HCT116 (cell line): ENCODE measurements at regions not wholly inside any gene's neighbourhood (a gene's known extent, or its start where the extent isn't known, plus 50 kb on each side); places are given as distances from the start of the nearest gene placed in this dataset.

Experiments
- ATAC-seq: fragments of 200-7000 bp; cut with Tn5 transposase; 2 replicates; pipeline ENCODE4 v1.9.1; 2020; ENCODE audit warnings: mild to moderate bottlenecking, moderate library complexity
- BruUV-seq: library from RNA; stranded (reverse); fragments of 400-500 nt; replicated peaks from 2 replicates; lab custom pipeline; 2021; lab: Mats Ljungman, UMichigan
- CTCF ChIA-PET: fragments of 300-600 bp; sonication (Branson Sonifier 250); formaldehyde crosslinking; loops from one replicate; lab custom pipeline; 2021; ENCODE audit warnings: antibody characterized with exemption; lab: Charles Lee
- POLR2A ChIA-PET: fragments of 300-600, 350-600 bp; sonication (Branson Sonifier 250); formaldehyde crosslinking; loops from one replicate; lab custom pipeline; 2021; ENCODE audit warnings: antibody characterized with exemption; lab: Charles Lee
- RAD21 ChIA-PET, 2 experiments: fragments of 300-600 bp; sonication (Branson Sonifier 250); formaldehyde crosslinking; loops; one replicate each; lab custom pipeline; 2023; ENCODE audit warnings: low total read pairs in 2 of 2; ENCODE audit not compliant: uncharacterized antibody in 2 of 2, unreplicated experiment in 2 of 2, low non-redundant PET in 1 of 2; lab: Charles Lee
- DNase-seq: peaks from one replicate; pipeline ENCODE4 v3.0.0-alpha.2; 2010; ENCODE audit warnings: low read depth, low spot score
- H2AFZ ChIP-seq: fragments of 200-600 bp; shearing (Covaris generic), sonication (generic); 2 replicates; pipeline ENCODE4 v1.6.1; 2017; ENCODE audit warnings: low read depth, mixed run types, mixed read lengths, antibody characterized with exemption, low read length; ENCODE audit not compliant: poor library complexity, severe bottlenecking
- H3K27ac ChIP-seq: 2 replicates; pipeline ENCODE4 v1.5.1; 2012; ENCODE audit warnings: low read depth, low read length
- H3K27me3 ChIP-seq: fragments of 200-600 bp; sonication (generic); 2 replicates; pipeline ENCODE4 v1.6.1; 2016; ENCODE audit warnings: mixed run types, low read length, mixed read lengths; ENCODE audit not compliant: insufficient read depth
- H3K36me3 ChIP-seq, 2 experiments: fragments of 200-500 bp in 1 of 2; fragments of 200-600 bp in 1 of 2; sonication (Bioruptor generic) in 1 of 2; sonication (generic) in 1 of 2; 2 replicates each; pipeline versions ENCODE4 v1.5.1 to v1.6.1; 2014 to 2016; ENCODE audit warnings: low read length in 2 of 2, inconsistent platforms in 1 of 2, mixed read lengths in 1 of 2, mixed run types in 1 of 2; ENCODE audit not compliant: insufficient read depth in 2 of 2, control insufficient read depth in 1 of 2
- H3K4me1 ChIP-seq, 2 experiments: fragments of 200-600 bp in 1 of 2; sonication (generic) in 1 of 2; 2 replicates each; pipeline versions ENCODE4 v1.5.1 to v1.6.1; 2012 to 2017; ENCODE audit warnings: low read length in 2 of 2, inconsistent platforms in 1 of 2, mild to moderate bottlenecking in 1 of 2, mixed read lengths in 1 of 2, mixed run types in 1 of 2, moderate library complexity in 1 of 2; ENCODE audit not compliant: insufficient read depth in 2 of 2, control insufficient read depth in 1 of 2
- H3K4me2 ChIP-seq: fragments of 200-600 bp; sonication (generic); 2 replicates; pipeline ENCODE4 v1.6.1; 2017; ENCODE audit warnings: mixed run types, low read length, mixed read lengths
- H3K4me3 ChIP-seq, 2 experiments: fragments of 200-600 bp in 1 of 2; sonication (generic) in 1 of 2; replicated peaks in 1 of 2; 2 replicates each; pipeline ENCODE4 v1.5.1; 2011 to 2016; ENCODE audit warnings: low read length in 2 of 2, control low read depth in 1 of 2, low read depth in 1 of 2, mild to moderate bottlenecking in 1 of 2, mixed read lengths in 1 of 2, mixed run types in 1 of 2
- H3K79me2 ChIP-seq: fragments of 200-600 bp; sonication (generic); 2 replicates; pipeline ENCODE4 v1.6.1; 2017; ENCODE audit warnings: mild to moderate bottlenecking, mixed run types, low read length, moderate library complexity, mixed read lengths; ENCODE audit not compliant: insufficient read depth
- H3K9ac ChIP-seq: fragments of 200-600 bp; sonication (generic); 2 replicates; pipeline ENCODE4 v1.6.1; 2016; ENCODE audit warnings: low read length, mixed read lengths
- H3K9me2 ChIP-seq: fragments of 200-600 bp; sonication (generic), shearing (Covaris generic); 2 replicates; pipeline ENCODE4 v1.6.1; 2017; ENCODE audit warnings: mixed run types, mild to moderate bottlenecking, moderate library complexity; ENCODE audit not compliant: insufficient read depth
- H3K9me3 ChIP-seq, 2 experiments: fragments of 200-500 bp in 1 of 2; fragments of 200-600 bp in 1 of 2; sonication (Bioruptor generic) in 1 of 2; sonication (generic) in 1 of 2; 2 replicates each; pipeline ENCODE4 v1.6.1; 2014 to 2017; ENCODE audit warnings: low read length in 2 of 2, mixed read lengths in 2 of 2, inconsistent platforms in 1 of 2, low read depth in 1 of 2, mild to moderate bottlenecking in 1 of 2, mixed run types in 1 of 2, moderate library complexity in 1 of 2; ENCODE audit not compliant: control insufficient read depth in 1 of 2, insufficient read depth in 1 of 2
- H4K20me1 ChIP-seq: fragments of 200-600 bp; sonication (generic), shearing (Covaris generic); 2 replicates; pipeline ENCODE4 v1.6.1; 2017; ENCODE audit warnings: mixed run types, mild to moderate bottlenecking, moderate library complexity; ENCODE audit not compliant: insufficient read depth
- ATF3 ChIP-seq: IDR thresholded peaks from 2 replicates; pipeline ENCODE4 v1.6.1; 2012
- CEBPB ChIP-seq: IDR thresholded peaks from 2 replicates; pipeline ENCODE4 v1.6.1; 2012; ENCODE audit warnings: low read depth
- CTCF ChIP-seq, 3 experiments: fragments of 200-600 bp in 1 of 3; sonication (generic) in 1 of 3; IDR thresholded peaks in 2 of 3; conservative IDR thresholded peaks in 1 of 3; 2 replicates each; pipeline ENCODE4 v1.5.1; 2012 to 2017; ENCODE audit warnings: low read depth in 2 of 3, low read length in 2 of 3, antibody characterized with exemption in 1 of 3, borderline replicate concordance in 1 of 3, control low read depth in 1 of 3, mild to moderate bottlenecking in 1 of 3, mixed read lengths in 1 of 3, mixed run types in 1 of 3, moderate library complexity in 1 of 3; ENCODE audit not compliant: insufficient read depth in 1 of 3
- EGR1 ChIP-seq: IDR thresholded peaks from 2 replicates; pipeline ENCODE4 v1.6.1; 2012; ENCODE audit warnings: low read depth
- EZH2 ChIP-seq: fragments of 200-600 bp; sonication (generic); IDR thresholded peaks from 2 replicates; pipeline ENCODE4 v1.6.1; 2017; ENCODE audit warnings: antibody characterized with exemption, mixed run types
- JUND ChIP-seq: IDR thresholded peaks from 2 replicates; pipeline ENCODE4 v1.6.1; 2012
- MAX ChIP-seq: IDR thresholded peaks from 2 replicates; pipeline ENCODE4 v1.6.1; 2012
- POLR2A ChIP-seq: IDR thresholded peaks from 2 replicates; pipeline ENCODE4 v1.7.0; 2011; ENCODE audit warnings: borderline replicate concordance; ENCODE audit not compliant: insufficient read depth, insufficient read length; ENCODE audit errors: extremely low read depth
- POLR2AphosphoS5 ChIP-seq: IDR thresholded peaks from 2 replicates; pipeline ENCODE4 v1.6.1; 2011; ENCODE audit warnings: mild to moderate bottlenecking, low read depth, low read length, moderate library complexity
- RAD21 ChIP-seq: IDR thresholded peaks from 2 replicates; pipeline ENCODE4 v1.6.1; 2012; ENCODE audit warnings: low read depth, mild to moderate bottlenecking
- SIN3A ChIP-seq: IDR thresholded peaks from 2 replicates; pipeline ENCODE4 v1.6.1; 2012; ENCODE audit warnings: low read depth
- SP1 ChIP-seq: IDR thresholded peaks from 2 replicates; pipeline ENCODE4 v1.6.1; 2012; ENCODE audit warnings: low read depth
- SRF ChIP-seq: IDR thresholded peaks from 2 replicates; pipeline ENCODE4 v1.6.1; 2012; ENCODE audit warnings: low read depth
- TCF7L2 ChIP-seq: IDR thresholded peaks from 2 replicates; pipeline ENCODE4 v1.7.0; 2011; ENCODE audit warnings: borderline replicate concordance, inconsistent platforms; ENCODE audit not compliant: insufficient read depth, insufficient read length; ENCODE audit errors: extremely low read depth
- YY1 ChIP-seq: IDR thresholded peaks from 2 replicates; pipeline ENCODE4 v1.6.1; 2011; ENCODE audit warnings: low read length, low read depth, moderate library complexity, mild to moderate bottlenecking; ENCODE audit not compliant: insufficient replicate concordance; ENCODE audit errors: extremely low read depth
- ZFX ChIP-seq: fragments of 450-650 bp; IDR thresholded peaks from 2 replicates; pipeline ENCODE4 v1.6.1; 2017
- ZNF274 ChIP-seq: fragments of 200-500 bp; sonication (Bioruptor generic); IDR thresholded peaks from 2 replicates; pipeline ENCODE4 v1.6.1; 2014; ENCODE audit warnings: mild to moderate bottlenecking, low read depth, low read length, inconsistent platforms
- intact Hi-C: fragments of 100-400 bp; cut with micrococcal nuclease; formaldehyde crosslinking; loops from 2 replicates; pipeline ENCODE4 v1.10.0; 2022

GRCh38 chr18:59957957-59958356 lies 58.2 kb downstream of the PMAIP1 start:
- Histone ChIP-seq H3K9ac (peak overlapping the region; percentile 15), H3K27me3 (no peaks in the 10 kb centered on the region), H3K9me3 (no peaks in the 10 kb centered on the region), H3K9me2 (no peaks in the 10 kb centered on the region), H3K36me3 (no peaks in the 10 kb centered on the region), H3K27ac (peak overlapping the region; percentile 54), H3K4me3 (peak overlapping the region in 1 of 2 experiments; percentile 4; a peak in 2 of 4 replicates), H3K4me2 (peak overlapping the region; percentile 70), H3K4me1 (peaks cover 77 to 91% of the 10 kb centered on the region in 2 experiments), H2AFZ (no peak overlapping the region), H3K79me2 (no peaks in the 10 kb centered on the region), H4K20me1 (no peaks in the 10 kb centered on the region)
- TF ChIP-seq ZFX: no peak
- TF ChIP-seq POLR2AphosphoS5: 0 out of 2 replicates have a peak, but pooled peaks have one; percentile 34
- peak; percentile 13 for TF ChIP-seq TCF7L2
- TF ChIP-seq YY1: peak; percentile 24
- no peak for TF ChIP-seq RAD21
- peak; percentile 26; the same call in 1 of the 2 replicates for TF ChIP-seq SP1
- TF ChIP-seq MAX: peak; percentile 28; the same call in 1 of the 2 replicates
- no peak for TF ChIP-seq ZNF274
- ChIA-PET RAD21 (interaction anchor here in 1 of 2 experiments (0.6 kb wide), 1 partner anchor 25 kb away, joined by 4 read pairs; no protein-coding TSS in a partner anchor), CTCF (no interaction called here), POLR2A (interaction anchor here (0.7 to 1.2 kb wide), 4 partner anchors 8 to 58 kb away, joined by 3 to 7 read pairs (median 4); partner anchors contain the start of gene PMAIP1)
- DNase-seq: peak; percentile 67
- BruUV-seq: no TSS peak
- ATAC-seq: peak; percentile 45
- intact Hi-C loops: loop anchor here (2.0 kb wide), 1 partner anchor 121 kb away; no protein-coding TSS in a partner anchor

GRCh38 chr18:59954755-59955156 lies 55.0 kb downstream of the PMAIP1 start:
- Histone ChIP-seq H3K4me1 (peaks cover 90 to 98% of the 10 kb centered on the region in 2 experiments), H3K9ac (peak overlapping the region; percentile 34), H3K9me2 (no peaks in the 10 kb centered on the region), H2AFZ (peak overlapping the region; percentile 24), H3K79me2 (no peaks in the 10 kb centered on the region), H3K9me3 (no peaks in the 10 kb centered on the region), H3K36me3 (no peaks in the 10 kb centered on the region), H3K27ac (peak overlapping the region; percentile 80), H3K27me3 (no peaks in the 10 kb centered on the region), H3K4me3 (peak overlapping the region; percentile 24 to 25), H4K20me1 (no peaks in the 10 kb centered on the region), H3K4me2 (peak overlapping the region; percentile 68)
- CTCF ChIA-PET: interaction anchor here (1.2 to 1.9 kb wide), 2 partner anchors 33 to 36 kb away, joined by 4 read pairs; no protein-coding TSS in a partner anchor
- BruUV-seq: no TSS peak
- intact Hi-C loops: no loop called here
- ATAC-seq (peak; percentile 31), DNase-seq (peak; percentile 84)
- POLR2A ChIA-PET: interaction anchor here (1.0 to 3.4 kb wide), 4 partner anchors 36 to 113 kb away, joined by 3 to 36 read pairs (median 12); partner anchors contain the start of gene PMAIP1
- RAD21 ChIA-PET: interaction anchor here in 1 of 2 experiments (1.1 kb wide), 1 partner anchor 30 kb away, joined by 3 read pairs; no protein-coding TSS in a partner anchor
- TF ChIP-seq SP1: peak; percentile 92
- TF ChIP-seq ZFX: no peak
- no peak for TF ChIP-seq YY1
- TF ChIP-seq SIN3A: peak; percentile 79
- no peak for TF ChIP-seq POLR2A
- peak; percentile 96 for TF ChIP-seq JUND
- TF ChIP-seq TCF7L2: peak; percentile 91
- TF ChIP-seq CEBPB: peak; percentile 88
- TF ChIP-seq EGR1: no peak
- no peak for TF ChIP-seq CTCF (IDR thresholded peaks at IDR 0.05 in 2 of 3, conservative IDR thresholded peaks at IDR 0.05 in 1 of 3; ENCODE audit: borderline replicate concordance in 1 of 3, insufficient read depth in 1 of 3, low read depth in 2 of 3, low read length in 2 of 3)
- peak; percentile 77 for TF ChIP-seq SRF
- no peak for TF ChIP-seq EZH2
- TF ChIP-seq POLR2AphosphoS5: peak; percentile 44; the same call in 1 of the 2 replicates
- TF ChIP-seq ATF3: 0 out of 2 replicates have a peak, but pooled peaks have one; percentile 52
